Trophoblast cell (in vitro differentiated cells and primary cell): ENCODE measurements at regions not wholly inside any gene's neighbourhood (a gene's known extent, or its start where the extent isn't known, plus 50 kb on each side); places are given as distances from the start of the nearest gene placed in this dataset.

Experiments
- DNase-seq, 2 donors: peaks; one replicate each; pipeline ENCODE4 v3.0.0-alpha.2; 2016
- H2AFZ ChIP-seq: 2 replicates; pipeline ENCODE4 v1.6.1; 2013; ENCODE audit warnings: low read length, moderate library complexity, mild to moderate bottlenecking; ENCODE audit not compliant: insufficient read depth, poor library complexity
- H2AK5ac ChIP-seq: 2 replicates; pipeline ENCODE4 v1.6.1; 2013; ENCODE audit warnings: mild to moderate bottlenecking, low read length
- H2BK120ac ChIP-seq: 2 replicates; pipeline ENCODE4 v1.6.1; 2013; ENCODE audit warnings: low read length, mild to moderate bottlenecking, moderate library complexity; ENCODE audit not compliant: insufficient read depth, poor library complexity
- H2BK12ac ChIP-seq: 2 replicates; pipeline ENCODE4 v1.6.1; 2013; ENCODE audit warnings: mild to moderate bottlenecking, low read length, moderate library complexity
- H2BK5ac ChIP-seq: 2 replicates; pipeline ENCODE4 v1.6.1; 2013; ENCODE audit warnings: low read length, low read depth, moderate library complexity, mild to moderate bottlenecking; ENCODE audit not compliant: poor library complexity
- H3K14ac ChIP-seq: 2 replicates; pipeline ENCODE4 v1.6.1; 2013; ENCODE audit warnings: mild to moderate bottlenecking, low read length
- H3K18ac ChIP-seq: 2 replicates; pipeline ENCODE4 v1.6.1; 2013; ENCODE audit warnings: mild to moderate bottlenecking, low read length
- H3K23ac ChIP-seq: 2 replicates; pipeline ENCODE4 v1.6.1; 2013; ENCODE audit warnings: low read length
- H3K27ac ChIP-seq: 2 replicates; pipeline ENCODE4 v1.5.1; 2013; ENCODE audit warnings: low read depth, mild to moderate bottlenecking, inconsistent platforms, low read length, moderate library complexity
- H3K27me3 ChIP-seq: 2 replicates; pipeline ENCODE4 v1.6.1; 2013; ENCODE audit warnings: inconsistent platforms, mild to moderate bottlenecking, low read length, moderate library complexity; ENCODE audit not compliant: insufficient read depth
- H3K36me3 ChIP-seq, 2 experiments: 1 replicate in 1 of 2; 2 replicates in 1 of 2; pipeline ENCODE4 v1.6.1; 2013; ENCODE audit warnings: low read length in 2 of 2, mild to moderate bottlenecking in 2 of 2, moderate library complexity in 1 of 2; ENCODE audit not compliant: insufficient read depth in 2 of 2, control insufficient read depth in 1 of 2
- H3K4ac ChIP-seq: 2 replicates; pipeline ENCODE4 v1.6.1; 2013; ENCODE audit warnings: low read depth, mild to moderate bottlenecking, low read length, moderate library complexity
- H3K4me1 ChIP-seq, 2 experiments: 1 replicate in 1 of 2; 2 replicates in 1 of 2; pipeline ENCODE4 v1.6.1; 2013; ENCODE audit warnings: low read length in 2 of 2, mild to moderate bottlenecking in 2 of 2, moderate library complexity in 1 of 2; ENCODE audit not compliant: insufficient read depth in 2 of 2, control insufficient read depth in 1 of 2
- H3K4me2 ChIP-seq: 2 replicates; pipeline ENCODE4 v1.6.1; 2013; ENCODE audit warnings: inconsistent platforms, mild to moderate bottlenecking, low read length, moderate library complexity
- H3K4me3 ChIP-seq: 2 replicates; pipeline ENCODE4 v1.5.1; 2013; ENCODE audit warnings: mild to moderate bottlenecking, low read depth, low read length, inconsistent platforms
- H3K79me1 ChIP-seq: one replicate; pipeline ENCODE4 v1.6.1; 2013; ENCODE audit warnings: low read length
- H3K79me2 ChIP-seq: 2 replicates; pipeline ENCODE4 v1.6.1; 2013; ENCODE audit warnings: low read length, mild to moderate bottlenecking; ENCODE audit not compliant: control insufficient read depth, insufficient read depth, poor library complexity
- H3K9ac ChIP-seq: 2 replicates; pipeline ENCODE4 v1.6.1; 2013; ENCODE audit warnings: mild to moderate bottlenecking, low read length
- H3K9me3 ChIP-seq: 2 replicates; pipeline ENCODE4 v1.6.1; 2013; ENCODE audit warnings: low read depth, mild to moderate bottlenecking, control low read depth, inconsistent platforms, low read length; ENCODE audit not compliant: insufficient read depth
- H4K12ac ChIP-seq: 2 replicates; pipeline ENCODE4 v1.6.1; 2013; ENCODE audit warnings: low read depth, mild to moderate bottlenecking, low read length, moderate library complexity
- H4K8ac ChIP-seq: 2 replicates; pipeline ENCODE4 v1.6.1; 2013; ENCODE audit warnings: low read depth, mild to moderate bottlenecking, low read length, moderate library complexity
- H4K91ac ChIP-seq: one replicate; pipeline ENCODE4 v1.6.1; 2013; ENCODE audit warnings: low read depth, mild to moderate bottlenecking, low read length, moderate library complexity
- WGBS: extraction: QIAGEN DNeasy Blood & Tissue Kit; methylation state at CpG from one replicate; pipeline ENCODE4 v1.1.7; 2013; ENCODE audit warnings: missing lambda C conversion rate; ENCODE audit not compliant: insufficient read length, insufficient coverage; ENCODE audit errors: extremely low coverage; 5-methylcytosine and 5-hydroxymethylcytosine counted together

DNA sequence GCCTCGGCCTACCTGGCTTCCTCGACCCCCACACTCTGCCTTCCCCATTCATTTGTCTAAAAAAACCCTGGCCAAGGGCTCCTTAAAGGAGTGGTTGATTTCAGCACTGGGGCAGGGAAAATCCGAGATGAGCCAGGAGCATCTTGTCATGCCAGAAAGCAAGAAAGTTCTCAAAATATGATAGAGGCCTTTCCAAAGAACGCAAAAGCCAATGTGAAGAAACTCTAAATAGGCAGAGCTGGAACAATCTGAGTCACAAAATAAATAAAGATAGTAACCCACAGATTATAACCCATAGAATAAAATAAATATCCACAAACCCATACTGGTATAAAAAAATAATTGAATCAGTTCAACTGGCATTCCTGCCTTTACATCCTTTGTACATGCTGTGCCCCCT lies 192.3 kb upstream of the SALL1 start:
- H3K27ac ChIP-seq: no peak overlapping the region
- no CpG with 5 or more reads among the region's 4 CpGs for WGBS
- H4K12ac ChIP-seq: no peak overlapping the region
- H3K4me3 ChIP-seq: no peak overlapping the region
- DNase-seq: no peak
- H3K79me1 ChIP-seq: no peaks in the 10 kb centered on the region
- no peak overlapping the region for H2BK12ac ChIP-seq
- H3K36me3 ChIP-seq: no peaks in the 10 kb centered on the region
- H2BK120ac ChIP-seq: no peak overlapping the region
- H3K23ac ChIP-seq: no peak overlapping the region
- no peaks in the 10 kb centered on the region for H3K4me1 ChIP-seq
- no peak overlapping the region for H3K18ac ChIP-seq
- H3K9ac ChIP-seq: no peak overlapping the region
- H4K91ac ChIP-seq: no peak overlapping the region
- H3K27me3 ChIP-seq: no peaks in the 10 kb centered on the region
- no peak overlapping the region for H3K4me2 ChIP-seq
- H2BK5ac ChIP-seq: no peak overlapping the region
- no peaks in the 10 kb centered on the region for H3K79me2 ChIP-seq
- H3K9me3 ChIP-seq: no peaks in the 10 kb centered on the region
- no peak overlapping the region for H2AK5ac ChIP-seq
- H4K8ac ChIP-seq: no peak overlapping the region
- no peak overlapping the region for H2AFZ ChIP-seq
- H3K4ac ChIP-seq: no peak overlapping the region
- H3K14ac ChIP-seq: no peak overlapping the region

DNA sequence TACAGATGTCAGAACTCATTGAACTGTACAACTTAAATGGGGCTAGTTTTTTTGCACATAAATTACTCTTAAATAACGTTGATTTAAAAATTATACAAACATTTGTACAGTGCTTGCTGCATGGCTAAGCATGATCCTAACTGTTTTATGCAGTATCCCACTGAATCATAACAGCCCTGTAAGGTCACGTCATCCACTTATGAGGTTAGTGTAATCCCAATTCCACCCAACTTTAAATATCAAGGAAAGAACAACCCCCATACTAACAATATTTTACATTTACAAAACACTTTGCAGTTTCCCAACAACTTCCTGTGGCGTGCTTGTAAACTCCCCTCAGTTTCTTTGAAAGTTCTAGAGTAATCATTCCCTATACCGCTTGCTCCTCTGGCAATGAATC lies 190.1 kb upstream of the SALL1 start:
- H3K4me2 ChIP-seq: no peak overlapping the region
- no peak overlapping the region for H3K14ac ChIP-seq
- H3K27me3 ChIP-seq: no peaks in the 10 kb centered on the region
- no peaks in the 10 kb centered on the region for H3K36me3 ChIP-seq
- no peaks in the 10 kb centered on the region for H3K9me3 ChIP-seq
- H4K8ac ChIP-seq: no peak overlapping the region
- no peak overlapping the region for H2BK12ac ChIP-seq
- WGBS: no CpG with 5 or more reads among the region's 4 CpGs
- H3K9ac ChIP-seq: no peak overlapping the region
- H2AFZ ChIP-seq: no peak overlapping the region
- H4K91ac ChIP-seq: no peak overlapping the region
- H3K4me3 ChIP-seq: no peak overlapping the region
- no peaks in the 10 kb centered on the region for H3K4me1 ChIP-seq
- no peak overlapping the region for H2BK120ac ChIP-seq
- no peaks in the 10 kb centered on the region for H3K79me1 ChIP-seq
- H3K4ac ChIP-seq: no peak overlapping the region
- DNase-seq: no peak
- H3K23ac ChIP-seq: no peak overlapping the region
- H3K27ac ChIP-seq: no peak overlapping the region
- H4K12ac ChIP-seq: no peak overlapping the region
- no peak overlapping the region for H3K18ac ChIP-seq
- H2BK5ac ChIP-seq: no peak overlapping the region
- no peaks in the 10 kb centered on the region for H3K79me2 ChIP-seq
- no peak overlapping the region for H2AK5ac ChIP-seq

DNA sequence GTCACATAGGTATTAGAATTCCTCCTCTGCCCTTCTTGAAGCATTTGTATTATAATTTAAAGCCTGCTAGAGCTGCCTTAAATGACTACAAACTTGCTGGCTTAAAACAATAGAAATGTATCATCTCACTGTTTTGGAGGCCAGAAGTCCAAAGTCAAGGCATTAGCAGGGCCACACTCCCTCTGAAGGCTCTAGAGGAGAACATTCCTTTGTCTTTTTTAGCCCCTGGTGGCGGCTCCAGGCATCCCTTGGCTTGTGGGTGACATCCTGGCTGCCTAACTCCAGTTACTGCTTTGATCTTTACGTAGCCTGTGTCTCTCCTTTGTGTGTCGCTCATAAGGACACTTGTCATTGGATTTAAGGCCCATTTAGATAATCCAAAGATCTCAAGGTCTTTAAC lies 186.6 kb upstream of the SALL1 start:
- Histone ChIP-seq H4K91ac (no peak overlapping the region), H2BK120ac (no peak overlapping the region), H2BK5ac (no peak overlapping the region), H4K12ac (no peak overlapping the region), H3K9me3 (no peaks in the 10 kb centered on the region), H3K4me2 (no peak overlapping the region), H3K27ac (no peak overlapping the region), H3K27me3 (no peaks in the 10 kb centered on the region), H3K36me3 (no peaks in the 10 kb centered on the region), H3K4me3 (no peak overlapping the region), H3K9ac (no peak overlapping the region), H3K4me1 (no peaks in the 10 kb centered on the region), H2AK5ac (no peak overlapping the region), H2AFZ (no peak overlapping the region), H3K18ac (no peak overlapping the region), H3K23ac (no peak overlapping the region), H4K8ac (no peak overlapping the region), H3K79me1 (no peaks in the 10 kb centered on the region), H3K79me2 (no peaks in the 10 kb centered on the region), H2BK12ac (no peak overlapping the region), H3K4ac (no peak overlapping the region), H3K14ac (no peak overlapping the region)
- DNase-seq: no peak
- WGBS: no CpG with 5 or more reads among the region's 3 CpGs

DNA sequence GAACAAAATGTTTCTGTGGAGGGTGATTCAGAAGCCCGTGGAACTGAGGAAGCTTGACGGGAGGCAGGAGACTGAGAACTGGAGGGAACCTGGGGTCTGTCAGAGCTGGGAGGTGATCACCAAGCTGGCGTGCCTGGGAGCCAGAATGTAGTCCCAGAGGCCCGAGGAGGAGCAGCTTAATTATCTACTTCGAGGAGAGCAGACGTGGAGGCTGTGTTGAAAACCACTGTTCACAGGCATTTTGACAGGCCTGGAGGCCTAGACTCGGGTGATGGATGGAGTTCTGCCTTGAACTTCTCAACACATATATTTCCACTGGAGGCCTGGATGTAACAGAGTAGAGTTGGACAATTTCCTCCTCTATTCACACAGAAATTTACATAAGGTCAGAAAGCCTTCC lies 177.7 kb upstream of the SALL1 start:
- Histone ChIP-seq H2AK5ac (no peak overlapping the region), H3K36me3 (no peaks in the 10 kb centered on the region), H3K4me1 (no peaks in the 10 kb centered on the region), H3K4me3 (no peak overlapping the region), H3K4me2 (no peak overlapping the region), H3K4ac (no peak overlapping the region), H3K27me3 (no peaks in the 10 kb centered on the region), H2BK12ac (no peak overlapping the region), H2AFZ (no peak overlapping the region), H3K23ac (no peak overlapping the region), H4K8ac (no peak overlapping the region), H3K9me3 (peaks cover 1% of the 10 kb centered on the region), H3K79me2 (no peaks in the 10 kb centered on the region), H3K79me1 (no peaks in the 10 kb centered on the region), H4K12ac (no peak overlapping the region), H2BK120ac (no peak overlapping the region), H3K18ac (no peak overlapping the region), H3K27ac (no peak overlapping the region), H4K91ac (no peak overlapping the region), H2BK5ac (no peak overlapping the region), H3K14ac (no peak overlapping the region), H3K9ac (no peak overlapping the region)
- WGBS: no CpG with 5 or more reads among the region's 7 CpGs
- no peak for DNase-seq
